HT-29 (cell line): ENCODE measurements at regions not wholly inside any gene's neighbourhood (a gene's known extent, or its start where the extent isn't known, plus 50 kb on each side); places are given as distances from the start of the nearest gene placed in this dataset.

Experiments used
- DNase-seq: peaks from one replicate; pipeline ENCODE4 v3.0.0-alpha.2; 2015; ENCODE audit warnings: low spot score

DNA sequence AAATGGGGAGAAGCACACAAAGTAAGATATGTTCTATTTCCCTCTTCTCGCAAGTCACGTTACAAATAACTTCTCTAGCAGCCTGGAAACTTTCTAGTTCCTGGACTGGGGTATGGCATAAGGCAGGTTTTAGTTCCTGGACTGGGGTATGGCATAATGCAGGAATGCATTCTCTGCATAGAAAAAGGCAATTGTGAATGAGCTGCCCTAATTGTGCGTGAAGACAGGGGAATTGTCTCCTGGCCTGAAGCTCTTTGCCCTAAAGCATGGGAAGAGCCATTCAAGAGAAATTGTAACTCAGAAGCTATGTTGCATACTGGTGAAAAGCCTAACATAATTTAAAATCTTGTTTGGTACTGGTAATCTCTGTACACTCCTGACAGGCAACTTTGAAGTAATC is 54.3 kb upstream of the CBLB start:
- DNase-seq: no peak

- DNase-seq: no peak
Measured at GRCh38 chr3:105927741-105928140, 58.9 kb upstream of the CBLB start.

- DNase-seq: peak; percentile 61
Measured at GRCh38 chr3:105930733-105931132, 61.9 kb upstream of the CBLB start.

DNA sequence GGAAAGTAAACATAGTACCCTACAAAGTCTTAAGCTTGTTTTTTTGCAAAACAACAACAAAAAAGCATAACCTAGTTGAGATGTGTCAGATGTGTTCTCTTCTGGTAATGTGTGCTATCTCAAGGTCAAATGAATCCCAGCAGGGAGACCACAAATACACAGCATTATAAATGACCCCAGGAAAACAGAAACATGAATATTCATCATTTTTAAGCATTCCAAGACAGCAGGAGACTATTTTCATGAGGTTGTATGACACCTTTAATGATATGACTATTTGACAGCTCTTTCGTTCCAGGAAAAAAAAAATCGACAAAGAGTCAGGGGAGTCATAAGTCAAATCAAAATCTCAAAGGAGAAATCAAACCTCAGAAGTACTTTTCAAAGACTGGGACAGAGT is 62.7 kb upstream of the CBLB start:
- no peak for DNase-seq

- no peak for DNase-seq
Measured at GRCh38 chr3:105933871-105934270, 65.1 kb upstream of the CBLB start.

DNA sequence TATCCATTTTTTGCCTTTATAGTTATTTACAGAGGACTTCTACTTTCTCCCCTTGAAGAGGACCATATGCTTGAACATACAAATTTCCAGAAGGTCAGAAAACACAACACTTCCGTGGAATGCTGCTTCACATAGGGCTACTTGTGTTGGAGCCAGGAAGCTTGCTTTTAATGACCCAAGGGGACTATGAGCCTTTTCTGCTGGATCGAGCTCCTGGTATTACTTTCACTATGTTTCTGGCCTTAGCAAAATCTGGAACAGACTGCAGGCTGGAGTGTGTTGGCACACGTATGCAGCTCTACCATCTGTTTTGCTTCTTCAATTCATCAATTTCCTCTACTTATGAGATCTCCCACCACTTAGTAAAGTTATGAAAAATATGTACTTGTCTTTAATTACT is 69.3 kb upstream of the CBLB start:
- no peak for DNase-seq

GRCh38 chr3:105938806-105939205 is 70.0 kb upstream of the CBLB start:
- DNase-seq: no peak

DNA sequence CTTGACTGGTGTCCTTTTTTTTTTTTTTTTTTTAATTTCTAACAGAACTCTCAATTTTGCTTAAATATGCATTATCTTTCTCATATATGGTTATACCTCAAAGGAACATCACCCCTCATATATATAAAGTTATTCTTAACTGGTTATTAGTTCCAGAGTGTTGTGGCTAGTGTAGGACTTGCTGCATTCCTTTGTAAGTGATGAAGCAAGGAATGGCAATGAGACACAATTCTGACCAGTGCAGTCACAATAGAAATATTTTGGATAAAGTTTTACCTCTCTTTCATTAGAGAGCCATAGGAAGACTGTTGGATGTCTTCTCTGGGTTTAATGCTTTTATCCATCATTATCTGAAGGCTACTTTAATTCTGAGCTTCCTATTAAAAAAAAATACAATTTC is 75.5 kb upstream of the CBLB start:
- DNase-seq: no peak

- no peak for DNase-seq
Measured at GRCh38 chr3:105944721-105945120, 75.9 kb upstream of the CBLB start.

- DNase-seq: no peak
Measured at GRCh38 chr3:105948101-105948500, 79.3 kb upstream of the CBLB start.

GRCh38 chr3:105950881-105951600 is 82.2 kb upstream of the CBLB start:
- no peak for DNase-seq

- no peak for DNase-seq
Measured at GRCh38 chr3:105953831-105954230, 85.0 kb upstream of the CBLB start.

DNA sequence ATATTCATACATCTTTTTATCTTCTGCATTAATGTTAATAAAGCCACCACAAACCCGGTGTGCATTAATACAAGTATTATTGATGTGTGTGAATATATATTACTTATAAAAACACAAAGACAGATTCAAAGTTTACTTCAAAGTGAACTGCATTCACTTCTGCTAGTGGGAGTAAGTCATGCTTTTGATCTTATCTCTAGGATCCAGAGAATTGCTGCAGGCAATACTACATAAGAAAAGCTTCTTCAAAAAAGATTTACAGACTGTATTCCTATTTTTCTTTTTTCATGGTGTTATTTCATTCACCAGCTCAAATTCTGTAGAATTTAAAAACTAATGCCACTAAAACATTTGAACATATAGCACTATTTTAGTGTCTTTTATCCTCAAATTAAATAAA is 87.5 kb upstream of the CBLB start:
- no peak for DNase-seq

GRCh38 chr3:105957722-105958121 is 88.9 kb upstream of the CBLB start:
- DNase-seq: no peak

DNA sequence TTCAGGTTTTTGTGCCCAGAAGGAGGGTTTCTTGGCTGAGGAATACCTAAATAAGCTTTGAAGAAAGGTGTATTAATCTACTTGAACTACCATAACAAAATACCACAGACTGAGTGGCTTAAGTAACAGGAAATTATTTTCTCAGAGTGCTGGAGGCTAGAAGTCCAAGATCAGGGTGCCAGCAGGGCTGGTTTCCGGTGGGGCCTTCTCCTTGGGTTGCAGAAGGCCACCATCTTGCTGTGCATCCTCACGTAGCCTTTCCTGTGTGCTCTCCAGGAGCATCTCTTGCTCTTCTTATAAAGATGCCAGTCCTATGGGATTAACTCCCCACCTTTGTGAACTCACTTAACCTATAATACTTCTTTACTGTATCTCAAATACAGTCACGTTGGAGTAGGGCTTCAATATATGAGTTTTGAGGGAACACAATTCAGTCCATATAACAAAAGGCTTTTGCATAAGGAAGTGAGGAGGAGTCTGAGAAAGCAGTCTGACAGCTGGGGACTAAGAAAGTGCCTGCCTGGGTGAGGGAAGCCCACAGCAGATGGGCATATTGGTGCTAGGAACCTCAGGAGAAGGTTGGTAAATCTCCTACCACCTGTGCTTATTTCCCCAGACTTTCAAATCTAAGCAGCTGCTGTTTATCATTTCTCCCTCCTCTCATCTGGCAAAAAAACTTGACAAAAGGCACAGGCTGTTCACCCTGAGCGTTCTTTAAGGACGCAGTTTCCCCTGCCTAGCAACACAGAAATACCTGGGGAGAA is 89.6 kb upstream of the CBLB start:
- no peak for DNase-seq

- no peak for DNase-seq
Measured at GRCh38 chr3:105959851-105960250, 91.0 kb upstream of the CBLB start.

DNA sequence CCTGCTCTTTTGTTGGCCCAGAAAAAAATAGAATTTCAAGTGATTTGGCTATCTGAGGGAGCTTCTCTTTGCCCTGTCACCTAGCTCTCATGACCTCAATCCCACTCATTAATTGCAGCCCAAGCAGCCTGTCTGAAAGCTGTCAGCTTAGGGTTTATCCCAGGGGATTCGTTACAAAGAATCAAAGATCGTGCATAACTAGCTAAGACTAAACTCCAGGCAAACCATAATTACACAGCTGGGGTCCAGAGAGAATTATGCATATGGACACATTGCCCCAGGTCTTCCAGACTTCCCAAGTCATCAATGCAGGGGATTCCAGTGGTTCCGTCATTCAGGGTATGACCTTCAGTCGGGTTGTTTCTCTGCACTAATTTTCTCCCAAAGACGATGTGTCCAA is 91.6 kb upstream of the CBLB start:
- no peak for DNase-seq

- DNase-seq: peak; percentile 55
Measured at GRCh38 chr3:105963161-105963560, 94.3 kb upstream of the CBLB start.

- DNase-seq: no peak
Measured at GRCh38 chr3:105965384-105965783, 96.6 kb upstream of the CBLB start.

GRCh38 chr3:105967117-105967516 is 98.3 kb upstream of the CBLB start:
- DNase-seq: peak; percentile 72

DNA sequence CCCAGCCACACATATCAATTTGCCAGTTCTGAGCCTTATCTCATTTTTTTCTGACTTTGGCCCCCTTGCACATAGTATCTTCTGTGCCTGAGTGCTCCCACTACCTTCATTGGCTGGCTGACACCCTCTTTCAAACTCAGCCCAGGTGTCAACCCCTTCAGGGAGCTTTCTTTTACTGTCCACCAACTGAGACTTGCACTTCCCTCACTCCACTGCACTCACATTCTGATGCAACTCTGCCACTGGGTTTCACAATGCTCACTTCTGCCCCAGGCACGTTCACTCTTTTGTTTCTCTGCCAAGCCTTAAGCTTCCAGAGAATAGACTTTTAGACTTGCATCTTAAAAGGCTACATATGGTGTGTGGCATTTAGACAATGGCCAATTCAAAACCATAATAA is 101.5 kb upstream of the CBLB start:
- no peak for DNase-seq

GRCh38 chr3:105972069-105972468 is 103.3 kb upstream of the CBLB start:
- DNase-seq: no peak

GRCh38 chr3:105974381-105974780 is 105.6 kb upstream of the CBLB start:
- no peak for DNase-seq
